Gastroesophageal sphincter (tissue), 4 donors: ENCODE measurements at regions not wholly inside any gene's neighbourhood (a gene's known extent, or its start where the extent isn't known, plus 50 kb on each side); places are given as distances from the start of the nearest gene placed in this dataset.

Experiments
- ATAC-seq: fragments of 150-250 bp; one replicate; pipeline ENCODE4 v1.9.1; 2016; ENCODE audit warnings: mild to moderate bottlenecking, moderate library complexity
- H3K27ac ChIP-seq, 4 donors: fragments of 200-600 bp; sonication (generic) in 3 of 4; 1 replicate in 3 of 4; 2 replicates in 1 of 4; pipeline ENCODE4 v1.5.1; 2016 to 2019
- H3K27me3 ChIP-seq: fragments of 200-600 bp; sonication (generic); one replicate; pipeline ENCODE4 v1.5.1; 2019
- H3K36me3 ChIP-seq, 2 donors: fragments of 200-600 bp; sonication (generic); one replicate each; pipeline ENCODE4 v1.5.1; 2019; ENCODE audit warnings: control low read depth in 1 of 2
- H3K4me1 ChIP-seq, 3 donors: fragments of 200-600 bp; sonication (generic); 1 replicate in 2 of 3; 2 replicates in 1 of 3; pipeline ENCODE4 v1.5.1; 2016 to 2019; ENCODE audit warnings: control low read depth in 2 of 3
- H3K4me3 ChIP-seq, 2 donors: fragments of 200-600 bp; sonication (generic); one replicate each; pipeline ENCODE4 v1.5.1; 2019; ENCODE audit warnings: mild to moderate bottlenecking in 1 of 2, moderate library complexity in 1 of 2
- H3K9me3 ChIP-seq, 3 donors: fragments of 200-600 bp; sonication (generic); one replicate each; pipeline ENCODE4 v1.5.1; 2017 to 2019; ENCODE audit warnings: control low read depth in 2 of 3
- EP300 ChIP-seq: sonication (generic); formaldehyde crosslinking; IDR thresholded peaks from one replicate; pipeline ENCODE4 v1.6.1; 2017; ENCODE audit warnings: antibody characterized with exemption, mild to moderate bottlenecking
- POLR2A ChIP-seq, 2 donors: fragments of 450-650 bp; IDR thresholded peaks; one replicate each; pipeline ENCODE4 v1.6.1; 2017; ENCODE audit warnings: antibody characterized with exemption in 2 of 2, mild to moderate bottlenecking in 2 of 2, moderate library complexity in 1 of 2
- POLR2AphosphoS5 ChIP-seq: sonication (generic); formaldehyde crosslinking; IDR thresholded peaks from one replicate; pipeline ENCODE4 v1.6.1; 2017; ENCODE audit warnings: antibody characterized with exemption
- WGBS, 2 donors: methylation state at CpG; one replicate each; pipeline ENCODE4 v1.1.5; 2018; ENCODE audit warnings: low coverage in 1 of 2; 5-methylcytosine and 5-hydroxymethylcytosine counted together
- TF ChIP-seq, protein P1 (sequence below), 4 experiments: fragments of 200-600 bp in 2 of 4; fragments of 450-650 bp in 2 of 4; sonication (generic) in 1 of 4; IDR thresholded peaks; one replicate each; pipeline ENCODE4 v1.5.1; 2017 to 2019; ENCODE audit warnings: antibody characterized with exemption in 4 of 4, mild to moderate bottlenecking in 2 of 4, moderate library complexity in 2 of 4

DNA sequence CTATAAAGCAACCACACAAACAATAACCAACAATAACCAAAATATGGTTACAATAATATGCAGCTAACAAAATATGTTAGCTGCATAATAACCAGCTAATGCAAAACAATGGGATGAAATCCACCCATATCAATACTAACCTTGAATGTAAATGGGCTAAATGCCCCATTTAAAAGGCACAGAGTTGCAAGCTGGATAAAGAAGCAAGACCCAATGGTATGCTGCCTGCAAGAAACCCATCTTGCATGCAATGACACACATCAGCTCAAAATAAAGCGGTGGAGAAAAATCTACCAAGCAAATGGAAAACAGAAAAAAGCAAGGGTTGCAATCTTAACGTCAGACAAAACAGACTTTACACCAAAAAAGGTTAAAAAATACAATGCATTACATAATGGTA is 316.5 kb upstream of the NR5A2 start:
- Histone ChIP-seq H3K36me3 (no peaks in the 10 kb centered on the region), H3K4me1 (no peaks in the 10 kb centered on the region), H3K27ac (no peak overlapping the region), H3K9me3 (peaks cover 0 to 27% (median 0%) of the 10 kb centered on the region in 3 donors), H3K27me3 (no peaks in the 10 kb centered on the region), H3K4me3 (no peak overlapping the region)
- no peak for TF ChIP-seq POLR2AphosphoS5
- no peak for TF ChIP-seq EP300
- TF ChIP-seq, protein P1, sequence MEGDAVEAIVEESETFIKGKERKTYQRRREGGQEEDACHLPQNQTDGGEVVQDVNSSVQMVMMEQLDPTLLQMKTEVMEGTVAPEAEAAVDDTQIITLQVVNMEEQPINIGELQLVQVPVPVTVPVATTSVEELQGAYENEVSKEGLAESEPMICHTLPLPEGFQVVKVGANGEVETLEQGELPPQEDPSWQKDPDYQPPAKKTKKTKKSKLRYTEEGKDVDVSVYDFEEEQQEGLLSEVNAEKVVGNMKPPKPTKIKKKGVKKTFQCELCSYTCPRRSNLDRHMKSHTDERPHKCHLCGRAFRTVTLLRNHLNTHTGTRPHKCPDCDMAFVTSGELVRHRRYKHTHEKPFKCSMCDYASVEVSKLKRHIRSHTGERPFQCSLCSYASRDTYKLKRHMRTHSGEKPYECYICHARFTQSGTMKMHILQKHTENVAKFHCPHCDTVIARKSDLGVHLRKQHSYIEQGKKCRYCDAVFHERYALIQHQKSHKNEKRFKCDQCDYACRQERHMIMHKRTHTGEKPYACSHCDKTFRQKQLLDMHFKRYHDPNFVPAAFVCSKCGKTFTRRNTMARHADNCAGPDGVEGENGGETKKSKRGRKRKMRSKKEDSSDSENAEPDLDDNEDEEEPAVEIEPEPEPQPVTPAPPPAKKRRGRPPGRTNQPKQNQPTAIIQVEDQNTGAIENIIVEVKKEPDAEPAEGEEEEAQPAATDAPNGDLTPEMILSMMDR (IDR thresholded peaks at IDR 0.05) = no peak
- no peak for TF ChIP-seq POLR2A (IDR thresholded peaks at IDR 0.05)
- 71% methylated on average over 2 of the region's 2 CpGs; no CpG with 5 or more reads in 1 of the 2 donors for WGBS, 2 donors
- ATAC-seq = no peak

DNA sequence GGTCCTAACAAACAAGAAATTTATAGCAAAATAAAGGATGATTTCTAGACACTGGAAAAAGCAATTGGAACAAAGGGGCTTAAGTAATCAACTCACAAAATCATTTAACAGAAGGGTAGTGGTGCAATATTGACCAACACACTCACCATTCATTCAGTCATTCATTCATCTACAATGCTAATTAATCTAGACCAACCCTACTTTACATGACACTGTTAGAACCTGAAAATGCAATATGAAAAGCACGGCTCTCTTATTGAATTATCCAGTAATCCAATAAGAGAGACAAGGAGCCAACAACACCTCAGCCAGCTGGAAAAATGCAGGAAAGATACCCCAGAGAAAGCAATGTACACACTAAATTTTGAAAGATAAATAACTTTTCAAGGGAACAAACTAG is 310.8 kb upstream of the NR5A2 start:
- no peaks in the 10 kb centered on the region for H3K27me3 ChIP-seq
- 92 to 100% methylated on average over 1 of the region's 1 CpG for WGBS, 2 donors
- H3K4me1 ChIP-seq = no peaks in the 10 kb centered on the region
- H3K4me3 ChIP-seq = no peak overlapping the region
- H3K27ac ChIP-seq = no peak overlapping the region
- no peaks in the 10 kb centered on the region for H3K36me3 ChIP-seq
- ATAC-seq = no peak
- TF ChIP-seq, protein P1 (IDR thresholded peaks at IDR 0.05) = no peak
- TF ChIP-seq EP300 (no peak), POLR2AphosphoS5 (no peak), POLR2A (IDR thresholded peaks at IDR 0.05) (no peak)
- peaks cover 0 to 12% (median 0%) of the 10 kb centered on the region in 3 donors for H3K9me3 ChIP-seq

- no peaks in the 10 kb centered on the region for H3K27me3 ChIP-seq
- no peaks in the 10 kb centered on the region for H3K36me3 ChIP-seq
- 39 to 79% methylated on average over 3 of the region's 3 CpGs for whole genome bisulfite sequencing, 2 donors
- no peak for ATAC-seq
- TF ChIP-seq, protein P1 (IDR thresholded peaks at IDR 0.05) = no peak
- no peak for TF ChIP-seq EP300
- TF ChIP-seq POLR2AphosphoS5 = no peak
- no peak overlapping the region for H3K27ac ChIP-seq
- no peaks in the 10 kb centered on the region for H3K4me1 ChIP-seq
- H3K9me3 ChIP-seq = no peaks in the 10 kb centered on the region
- H3K4me3 ChIP-seq = no peak overlapping the region
These were observed 308.2 kb upstream of the NR5A2 start for GRCh38 chr1:199719156-199719842.

DNA sequence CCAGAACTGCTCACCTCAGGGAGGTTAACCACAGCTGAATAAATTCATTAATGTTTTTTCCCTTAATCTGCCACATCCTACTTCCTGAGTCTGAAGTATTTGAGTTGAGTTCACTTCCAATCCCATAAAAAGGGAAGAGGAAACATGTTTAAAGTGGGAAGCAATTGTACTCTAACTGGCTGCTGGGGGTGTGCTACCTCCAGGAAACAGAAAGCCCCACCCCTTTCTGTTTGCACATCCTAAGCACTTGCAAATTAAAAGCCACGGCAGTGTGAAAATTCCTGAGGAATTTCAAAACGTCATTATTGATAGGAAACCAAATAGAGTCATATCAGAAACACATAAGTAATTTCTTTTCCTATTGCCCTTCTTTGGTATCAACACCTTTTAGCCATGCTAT is 307.0 kb upstream of the NR5A2 start:
- 8 to 20% methylated on average over 2 of the region's 2 CpGs for WGBS, 2 donors
- Histone ChIP-seq H3K9me3 (no peaks in the 10 kb centered on the region), H3K36me3 (no peaks in the 10 kb centered on the region), H3K27me3 (no peaks in the 10 kb centered on the region), H3K27ac (no peak overlapping the region), H3K4me3 (no peak overlapping the region), H3K4me1 (no peaks in the 10 kb centered on the region)
- TF ChIP-seq EP300 (no peak), POLR2AphosphoS5 (no peak)
- TF ChIP-seq, protein P1 (IDR thresholded peaks at IDR 0.05) = no peak
- no peak for ATAC-seq

GRCh38 chr1:199721001-199721400 is 306.5 kb upstream of the NR5A2 start:
- WGBS, 2 donors = 47 to 60% methylated on average over 1 of the region's 1 CpG

More at GRCh38 chr1:199721001-199721400, 306.5 kb upstream of the NR5A2 start:
- Histone ChIP-seq H3K27ac (no peak overlapping the region), H3K4me3 (no peak overlapping the region), H3K36me3 (no peaks in the 10 kb centered on the region), H3K27me3 (no peaks in the 10 kb centered on the region), H3K9me3 (no peaks in the 10 kb centered on the region), H3K4me1 (no peaks in the 10 kb centered on the region)
- no peak for TF ChIP-seq POLR2A (IDR thresholded peaks at IDR 0.05)
- no peak for TF ChIP-seq POLR2AphosphoS5
- TF ChIP-seq EP300 = no peak
- TF ChIP-seq, protein P1 (IDR thresholded peaks at IDR 0.05) = no peak
- ATAC-seq = no peak
